ENCODE measurements at regions not wholly inside any gene's neighbourhood (a gene's known extent, or its start where the extent isn't known, plus 50 kb on each side); places are given as distances from the start of the nearest gene placed in this dataset.

DNA sequence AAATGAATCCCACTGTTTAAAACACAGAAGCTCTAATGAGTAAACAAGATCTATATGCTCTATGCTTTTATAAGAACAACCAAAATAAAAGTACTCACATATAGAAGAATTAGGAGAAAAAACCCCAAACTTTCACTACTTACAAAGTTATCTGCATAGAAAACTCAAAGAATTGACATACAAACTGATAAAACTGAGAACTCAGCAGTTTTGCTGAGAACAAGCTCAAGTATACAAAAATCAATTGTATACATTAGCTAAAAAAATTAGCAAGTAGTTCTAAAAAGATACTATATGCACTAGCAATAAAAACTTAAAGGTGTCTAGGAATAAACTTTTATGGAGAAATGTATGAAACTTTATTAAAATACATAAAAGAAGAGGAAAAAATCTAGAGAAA lies 186.2 kb upstream of the KAZN start:
- TF ChIP-seq, protein P1, sequence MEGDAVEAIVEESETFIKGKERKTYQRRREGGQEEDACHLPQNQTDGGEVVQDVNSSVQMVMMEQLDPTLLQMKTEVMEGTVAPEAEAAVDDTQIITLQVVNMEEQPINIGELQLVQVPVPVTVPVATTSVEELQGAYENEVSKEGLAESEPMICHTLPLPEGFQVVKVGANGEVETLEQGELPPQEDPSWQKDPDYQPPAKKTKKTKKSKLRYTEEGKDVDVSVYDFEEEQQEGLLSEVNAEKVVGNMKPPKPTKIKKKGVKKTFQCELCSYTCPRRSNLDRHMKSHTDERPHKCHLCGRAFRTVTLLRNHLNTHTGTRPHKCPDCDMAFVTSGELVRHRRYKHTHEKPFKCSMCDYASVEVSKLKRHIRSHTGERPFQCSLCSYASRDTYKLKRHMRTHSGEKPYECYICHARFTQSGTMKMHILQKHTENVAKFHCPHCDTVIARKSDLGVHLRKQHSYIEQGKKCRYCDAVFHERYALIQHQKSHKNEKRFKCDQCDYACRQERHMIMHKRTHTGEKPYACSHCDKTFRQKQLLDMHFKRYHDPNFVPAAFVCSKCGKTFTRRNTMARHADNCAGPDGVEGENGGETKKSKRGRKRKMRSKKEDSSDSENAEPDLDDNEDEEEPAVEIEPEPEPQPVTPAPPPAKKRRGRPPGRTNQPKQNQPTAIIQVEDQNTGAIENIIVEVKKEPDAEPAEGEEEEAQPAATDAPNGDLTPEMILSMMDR (IDR thresholded peaks at IDR 0.05; ENCODE audit: insufficient read depth, low read length), result no peak
- TF ChIP-seq, protein P2, sequence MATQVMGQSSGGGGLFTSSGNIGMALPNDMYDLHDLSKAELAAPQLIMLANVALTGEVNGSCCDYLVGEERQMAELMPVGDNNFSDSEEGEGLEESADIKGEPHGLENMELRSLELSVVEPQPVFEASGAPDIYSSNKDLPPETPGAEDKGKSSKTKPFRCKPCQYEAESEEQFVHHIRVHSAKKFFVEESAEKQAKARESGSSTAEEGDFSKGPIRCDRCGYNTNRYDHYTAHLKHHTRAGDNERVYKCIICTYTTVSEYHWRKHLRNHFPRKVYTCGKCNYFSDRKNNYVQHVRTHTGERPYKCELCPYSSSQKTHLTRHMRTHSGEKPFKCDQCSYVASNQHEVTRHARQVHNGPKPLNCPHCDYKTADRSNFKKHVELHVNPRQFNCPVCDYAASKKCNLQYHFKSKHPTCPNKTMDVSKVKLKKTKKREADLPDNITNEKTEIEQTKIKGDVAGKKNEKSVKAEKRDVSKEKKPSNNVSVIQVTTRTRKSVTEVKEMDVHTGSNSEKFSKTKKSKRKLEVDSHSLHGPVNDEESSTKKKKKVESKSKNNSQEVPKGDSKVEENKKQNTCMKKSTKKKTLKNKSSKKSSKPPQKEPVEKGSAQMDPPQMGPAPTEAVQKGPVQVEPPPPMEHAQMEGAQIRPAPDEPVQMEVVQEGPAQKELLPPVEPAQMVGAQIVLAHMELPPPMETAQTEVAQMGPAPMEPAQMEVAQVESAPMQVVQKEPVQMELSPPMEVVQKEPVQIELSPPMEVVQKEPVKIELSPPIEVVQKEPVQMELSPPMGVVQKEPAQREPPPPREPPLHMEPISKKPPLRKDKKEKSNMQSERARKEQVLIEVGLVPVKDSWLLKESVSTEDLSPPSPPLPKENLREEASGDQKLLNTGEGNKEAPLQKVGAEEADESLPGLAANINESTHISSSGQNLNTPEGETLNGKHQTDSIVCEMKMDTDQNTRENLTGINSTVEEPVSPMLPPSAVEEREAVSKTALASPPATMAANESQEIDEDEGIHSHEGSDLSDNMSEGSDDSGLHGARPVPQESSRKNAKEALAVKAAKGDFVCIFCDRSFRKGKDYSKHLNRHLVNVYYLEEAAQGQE (IDR thresholded peaks at IDR 0.05; ENCODE audit: insufficient replicate concordance, low read depth), result no peak
- no peak for TF ChIP-seq POLR2AphosphoS5 (IDR thresholded peaks at IDR 0.05; ENCODE audit: low read depth)
